GM23338 (cell line): ENCODE measurements at regions not wholly inside any gene's neighbourhood (a gene's known extent, or its start where the extent isn't known, plus 50 kb on each side); places are given as distances from the start of the nearest gene placed in this dataset.

ENCODE experiments used
- ATAC-seq: fragments of 200-7000 bp; cut with Tn5 transposase; 3 replicates; pipeline ENCODE4 v1.9.1; 2020
- DNase-seq: peaks from one replicate; pipeline ENCODE4 v3.0.0-alpha.2; 2015; ENCODE audit warnings: low spot score
- H2AFZ ChIP-seq: fragments of 200-600 bp; sonication (generic); 2 replicates; pipeline ENCODE4 v1.8.0; 2016; ENCODE audit warnings: antibody characterized with exemption, mild to moderate bottlenecking, moderate library complexity
- H3F3A ChIP-seq: fragments of 200-600 bp; sonication (generic); replicated peaks from 2 replicates; pipeline ENCODE4 v1.8.0; 2017; ENCODE audit warnings: antibody characterized with exemption, mixed run types, low read depth
- H3K27ac ChIP-seq: fragments of 200-600 bp; sonication (generic); 2 replicates; pipeline ENCODE4 v1.6.1; 2016; ENCODE audit warnings: low read depth
- H3K27me3 ChIP-seq: fragments of 200-600 bp; sonication (generic); 2 replicates; pipeline ENCODE4 v1.8.0; 2016; ENCODE audit warnings: mild to moderate bottlenecking, mixed run types, moderate library complexity; ENCODE audit not compliant: insufficient read depth
- H3K36me3 ChIP-seq: fragments of 200-600 bp; sonication (generic); 2 replicates; pipeline ENCODE4 v1.8.0; 2016; ENCODE audit warnings: mild to moderate bottlenecking; ENCODE audit not compliant: insufficient read depth
- H3K4me1 ChIP-seq: fragments of 200-600 bp; sonication (generic); 2 replicates; pipeline ENCODE4 v1.8.0; 2016; ENCODE audit warnings: mild to moderate bottlenecking, moderate library complexity; ENCODE audit not compliant: insufficient read depth
- H3K4me2 ChIP-seq: fragments of 200-600 bp; sonication (generic); 2 replicates; pipeline ENCODE4 v1.7.1; 2017; ENCODE audit warnings: mixed run types
- H3K4me3 ChIP-seq: fragments of 200-600 bp; sonication (generic); 2 replicates; pipeline ENCODE4 v1.6.1; 2016; ENCODE audit warnings: mixed run types
- H3K79me2 ChIP-seq: fragments of 200-600 bp; sonication (generic); replicated peaks from 2 replicates; pipeline ENCODE4 v1.8.0; 2017; ENCODE audit warnings: mild to moderate bottlenecking; ENCODE audit not compliant: insufficient read depth
- H3K9me2 ChIP-seq: fragments of 200-600 bp; sonication (generic); 2 replicates; pipeline ENCODE4 v1.8.0; 2017; ENCODE audit not compliant: insufficient read depth
- H4K20me1 ChIP-seq: fragments of 200-600 bp; sonication (generic); replicated peaks from 2 replicates; pipeline ENCODE4 v1.8.0; 2017; ENCODE audit warnings: mild to moderate bottlenecking; ENCODE audit not compliant: insufficient read depth
- H3K27ac Mint-ChIP-seq: 2 replicates; pipeline ENCODE4 v1.8.0; 2020; ENCODE audit warnings: inconsistent platforms, mild to moderate bottlenecking, moderate library complexity, mixed read lengths
- H3K27me3 Mint-ChIP-seq: 3 replicates; pipeline ENCODE4 v1.8.0; 2022; ENCODE audit warnings: low read depth, mild to moderate bottlenecking, moderate library complexity, mixed read lengths, inconsistent platforms; ENCODE audit not compliant: insufficient read depth, poor library complexity
- H3K36me3 Mint-ChIP-seq: 3 replicates; pipeline ENCODE4 v1.8.0; 2021; ENCODE audit warnings: low read depth, mild to moderate bottlenecking, inconsistent platforms, moderate library complexity, mixed read lengths
- H3K4me1 Mint-ChIP-seq: 3 replicates; pipeline ENCODE4 v1.8.0; 2020; ENCODE audit warnings: mild to moderate bottlenecking, inconsistent platforms, mixed read lengths
- H3K4me3 Mint-ChIP-seq: 3 replicates; pipeline ENCODE4 v1.8.0; 2021; ENCODE audit warnings: moderate library complexity, mild to moderate bottlenecking, inconsistent platforms, mixed read lengths
- H3K9me3 Mint-ChIP-seq: 3 replicates; pipeline ENCODE4 v1.8.0; 2020; ENCODE audit warnings: moderate library complexity, mild to moderate bottlenecking, inconsistent platforms, mixed read lengths
- CREB1 ChIP-seq: fragments of 250-450 bp; sonication (Bioruptor Pico); IDR thresholded peaks from 2 replicates; pipeline ENCODE4 v1.5.0; 2020; ENCODE audit warnings: low read depth, mild to moderate bottlenecking, moderate library complexity
- CTCF ChIP-seq, 2 experiments: fragments of 200-600 bp in 1 of 2; sonication (generic) in 1 of 2; conservative IDR thresholded peaks; 2 replicates each; pipeline versions ENCODE4 v1.5.1 to v1.6.1; 2016 to 2017; ENCODE audit warnings: antibody characterized with exemption in 2 of 2, low read depth in 2 of 2, mild to moderate bottlenecking in 2 of 2, moderate library complexity in 1 of 2
- EZH2 ChIP-seq: fragments of 200-600 bp; sonication (generic); IDR thresholded peaks from one replicate; pipeline ENCODE4 v1.8.0; 2017; ENCODE audit warnings: antibody characterized with exemption, mild to moderate bottlenecking, low read depth; ENCODE audit not compliant: unreplicated experiment
- EZH2phosphoT487 ChIP-seq: fragments of 200-600 bp; sonication (generic); IDR thresholded peaks from one replicate; pipeline ENCODE4 v1.8.1; 2018; ENCODE audit warnings: antibody characterized with exemption; ENCODE audit not compliant: unreplicated experiment
- JUNB ChIP-seq: IDR thresholded peaks from one replicate; pipeline ENCODE4 v1.6.1; 2016; ENCODE audit warnings: antibody characterized with exemption; ENCODE audit not compliant: unreplicated experiment
- NANOG ChIP-seq: IDR thresholded peaks from 2 replicates; pipeline ENCODE4 v1.6.1; 2016; ENCODE audit warnings: antibody characterized with exemption, borderline replicate concordance
- POLR2AphosphoS5 ChIP-seq: IDR thresholded peaks from 2 replicates; pipeline ENCODE4 v1.6.1; 2016; ENCODE audit warnings: antibody characterized with exemption, low read depth
- REST ChIP-seq: IDR thresholded peaks from one replicate; pipeline ENCODE4 v1.6.1; 2018; ENCODE audit warnings: antibody characterized with exemption; ENCODE audit not compliant: unreplicated experiment
- STAT1 ChIP-seq: IDR thresholded peaks from one replicate; pipeline ENCODE4 v1.6.1; 2016; ENCODE audit warnings: antibody characterized with exemption; ENCODE audit not compliant: unreplicated experiment
- ZNF114 ChIP-seq: fragments of 250-450 bp; sonication (Bioruptor Pico); IDR thresholded peaks from 2 replicates; pipeline ENCODE4 v1.5.0; 2020; ENCODE audit warnings: mild to moderate bottlenecking, moderate library complexity
- ZNF331 ChIP-seq: fragments of 250-450 bp; sonication (Bioruptor Pico); IDR thresholded peaks from 2 replicates; pipeline ENCODE4 v1.5.0; 2020; ENCODE audit warnings: low read depth, mild to moderate bottlenecking, moderate library complexity
- ZNF462 ChIP-seq: fragments of 250-450 bp; sonication (Bioruptor Pico); IDR thresholded peaks from 2 replicates; pipeline ENCODE4 v1.5.0; 2020; ENCODE audit warnings: mild to moderate bottlenecking, moderate library complexity
- TF ChIP-seq, protein P1 (sequence below): IDR thresholded peaks from 2 replicates; pipeline ENCODE4 v1.6.1; 2016; ENCODE audit warnings: antibody characterized with exemption

GRCh38 chr1:60990714-60991090 is 91.7 kb upstream of the NFIA start:
- Histone ChIP-seq H3K4me3 (no peak overlapping the region), H3K9me2 (no peaks in the 10 kb centered on the region), H4K20me1 (no peaks in the 10 kb centered on the region), H3K4me2 (no peak overlapping the region), H3K4me1 (no peaks in the 10 kb centered on the region), H3K27ac (no peak overlapping the region), H3K79me2 (no peaks in the 10 kb centered on the region), H3K27me3 (no peaks in the 10 kb centered on the region), H3F3A (no peaks in the 10 kb centered on the region), H3K36me3 (no peaks in the 10 kb centered on the region), H2AFZ (peak overlapping the region; percentile 79)
- ATAC-seq (no peak), DNase-seq (no peak)
- Mint-ChIP-seq H3K36me3 (no peaks in the 10 kb centered on the region), H3K27ac (no peak overlapping the region), H3K27me3 (no peaks in the 10 kb centered on the region), H3K4me1 (peaks cover 9% of the 10 kb centered on the region), H3K4me3 (no peak overlapping the region), H3K9me3 (no peaks in the 10 kb centered on the region)
- no peak for TF ChIP-seq REST
- TF ChIP-seq NANOG = no peak
- TF ChIP-seq, protein P1, sequence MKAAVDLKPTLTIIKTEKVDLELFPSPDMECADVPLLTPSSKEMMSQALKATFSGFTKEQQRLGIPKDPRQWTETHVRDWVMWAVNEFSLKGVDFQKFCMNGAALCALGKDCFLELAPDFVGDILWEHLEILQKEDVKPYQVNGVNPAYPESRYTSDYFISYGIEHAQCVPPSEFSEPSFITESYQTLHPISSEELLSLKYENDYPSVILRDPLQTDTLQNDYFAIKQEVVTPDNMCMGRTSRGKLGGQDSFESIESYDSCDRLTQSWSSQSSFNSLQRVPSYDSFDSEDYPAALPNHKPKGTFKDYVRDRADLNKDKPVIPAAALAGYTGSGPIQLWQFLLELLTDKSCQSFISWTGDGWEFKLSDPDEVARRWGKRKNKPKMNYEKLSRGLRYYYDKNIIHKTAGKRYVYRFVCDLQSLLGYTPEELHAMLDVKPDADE = no peak
- TF ChIP-seq POLR2AphosphoS5 = no peak
- TF ChIP-seq CREB1 (CRISPR knock-in tag) = no peak
- TF ChIP-seq JUNB = no peak
- TF ChIP-seq ZNF114 = no peak
- TF ChIP-seq CTCF (conservative IDR thresholded peaks at IDR 0.05; ENCODE audit: low read depth in 2 of 2) = no peak
- no peak for TF ChIP-seq EZH2
- TF ChIP-seq ZNF331 (CRISPR knock-in tag) = no peak
- TF ChIP-seq STAT1 = no peak
- no peak for TF ChIP-seq EZH2phosphoT487
- no peak for TF ChIP-seq ZNF462 (CRISPR knock-in tag)
